Loucy (cell line): ENCODE measurements at regions not wholly inside any gene's neighbourhood (a gene's known extent, or its start where the extent isn't known, plus 50 kb on each side); places are given as distances from the start of the nearest gene placed in this dataset.

Experiments used
- EZH2phosphoT487 ChIP-seq: fragments of 200-600 bp; IDR thresholded peaks from 2 replicates; pipeline ENCODE4 v1.6.1; 2018; ENCODE audit warnings: antibody characterized with exemption, mild to moderate bottlenecking, moderate library complexity, borderline replicate concordance
- TF ChIP-seq, protein P1 (sequence below): fragments of 200-600 bp; sonication (generic); conservative IDR thresholded peaks from 2 replicates; pipeline ENCODE4 v1.5.1; 2014; ENCODE audit warnings: mild to moderate bottlenecking, antibody characterized with exemption, low read length

GRCh38 chr3:16112910-16113504, 61.5 kb upstream of the GALNT15 start:
- TF ChIP-seq, protein P1, sequence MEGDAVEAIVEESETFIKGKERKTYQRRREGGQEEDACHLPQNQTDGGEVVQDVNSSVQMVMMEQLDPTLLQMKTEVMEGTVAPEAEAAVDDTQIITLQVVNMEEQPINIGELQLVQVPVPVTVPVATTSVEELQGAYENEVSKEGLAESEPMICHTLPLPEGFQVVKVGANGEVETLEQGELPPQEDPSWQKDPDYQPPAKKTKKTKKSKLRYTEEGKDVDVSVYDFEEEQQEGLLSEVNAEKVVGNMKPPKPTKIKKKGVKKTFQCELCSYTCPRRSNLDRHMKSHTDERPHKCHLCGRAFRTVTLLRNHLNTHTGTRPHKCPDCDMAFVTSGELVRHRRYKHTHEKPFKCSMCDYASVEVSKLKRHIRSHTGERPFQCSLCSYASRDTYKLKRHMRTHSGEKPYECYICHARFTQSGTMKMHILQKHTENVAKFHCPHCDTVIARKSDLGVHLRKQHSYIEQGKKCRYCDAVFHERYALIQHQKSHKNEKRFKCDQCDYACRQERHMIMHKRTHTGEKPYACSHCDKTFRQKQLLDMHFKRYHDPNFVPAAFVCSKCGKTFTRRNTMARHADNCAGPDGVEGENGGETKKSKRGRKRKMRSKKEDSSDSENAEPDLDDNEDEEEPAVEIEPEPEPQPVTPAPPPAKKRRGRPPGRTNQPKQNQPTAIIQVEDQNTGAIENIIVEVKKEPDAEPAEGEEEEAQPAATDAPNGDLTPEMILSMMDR: no peak
- no peak for TF ChIP-seq EZH2phosphoT487
